ENCODE measurements at regions not wholly inside any gene's neighbourhood (a gene's known extent, or its start where the extent isn't known, plus 50 kb on each side); places are given as distances from the start of the nearest gene placed in this dataset.

- DNase-seq (ENCODE audit: low read depth), result no peak
- H3K4me3 ChIP-seq (ENCODE audit: control insufficient read depth, low read depth, low read length), result no peak overlapping the region
- no peak for TF ChIP-seq CTCF (conservative IDR thresholded peaks at IDR 0.05; ENCODE audit: control insufficient read depth, insufficient read depth, low read depth, low read length)
These were observed 524.8 kb downstream of the TUSC7 start for GRCh38 chr3:117234331-117234730.

GRCh38 chr3:117235304-117235703, 525.7 kb downstream of the TUSC7 start:
- no peak for TF ChIP-seq CTCF (conservative IDR thresholded peaks at IDR 0.05; ENCODE audit: control insufficient read depth, insufficient read depth, low read depth, low read length)
- no peak for DNase-seq (ENCODE audit: low read depth)
- H3K4me3 ChIP-seq (ENCODE audit: control insufficient read depth, low read depth, low read length), result no peak overlapping the region

DNA sequence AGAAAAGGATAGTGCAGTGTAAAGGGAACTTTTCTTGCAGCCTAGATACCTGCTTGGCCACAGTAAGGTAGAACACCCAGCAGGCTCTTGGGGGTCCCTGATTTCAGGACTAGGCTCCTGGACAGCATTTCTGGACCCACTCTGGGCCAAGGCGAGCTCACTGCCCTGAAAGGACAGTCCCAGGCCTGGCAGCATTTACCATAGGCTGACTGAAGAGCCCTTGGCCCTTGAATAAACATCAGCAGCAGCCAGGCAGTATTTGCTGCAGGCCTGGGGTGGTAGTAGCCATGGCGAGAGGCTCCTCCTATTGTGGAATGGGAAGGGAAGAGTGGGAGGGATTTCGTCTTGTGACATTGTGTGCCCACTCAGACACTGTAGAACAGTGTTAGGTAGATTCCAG, 529.2 kb downstream of the TUSC7 start:
- no peak overlapping the region for H3K4me3 ChIP-seq (ENCODE audit: control insufficient read depth, low read depth, low read length)
- DNase-seq (ENCODE audit: low read depth), result no peak
- no peak for TF ChIP-seq CTCF (conservative IDR thresholded peaks at IDR 0.05; ENCODE audit: control insufficient read depth, insufficient read depth, low read depth, low read length)

DNA sequence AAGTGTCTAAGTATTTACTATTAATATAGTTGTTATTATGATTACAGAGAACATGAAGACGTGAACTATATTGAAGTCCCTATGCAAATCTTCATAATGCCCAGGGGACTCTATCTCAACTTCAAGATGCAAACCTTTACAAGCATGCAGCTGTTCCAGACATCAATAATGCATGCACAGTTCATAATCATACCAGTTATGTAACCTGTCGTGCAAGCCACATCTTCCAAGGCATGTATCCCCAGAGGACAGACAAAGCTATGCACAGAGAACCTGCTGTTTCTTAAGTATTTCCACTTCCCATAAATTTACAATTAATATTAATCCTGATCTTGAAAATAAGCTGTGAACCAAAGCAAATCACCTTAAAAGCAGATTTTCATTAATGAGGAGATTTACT, 534.1 kb downstream of the TUSC7 start:
- no peak overlapping the region for H3K4me3 ChIP-seq (ENCODE audit: control insufficient read depth, low read depth, low read length)
- TF ChIP-seq CTCF (conservative IDR thresholded peaks at IDR 0.05; ENCODE audit: control insufficient read depth, insufficient read depth, low read depth, low read length), result no peak
- DNase-seq (ENCODE audit: low read depth), result no peak

DNA sequence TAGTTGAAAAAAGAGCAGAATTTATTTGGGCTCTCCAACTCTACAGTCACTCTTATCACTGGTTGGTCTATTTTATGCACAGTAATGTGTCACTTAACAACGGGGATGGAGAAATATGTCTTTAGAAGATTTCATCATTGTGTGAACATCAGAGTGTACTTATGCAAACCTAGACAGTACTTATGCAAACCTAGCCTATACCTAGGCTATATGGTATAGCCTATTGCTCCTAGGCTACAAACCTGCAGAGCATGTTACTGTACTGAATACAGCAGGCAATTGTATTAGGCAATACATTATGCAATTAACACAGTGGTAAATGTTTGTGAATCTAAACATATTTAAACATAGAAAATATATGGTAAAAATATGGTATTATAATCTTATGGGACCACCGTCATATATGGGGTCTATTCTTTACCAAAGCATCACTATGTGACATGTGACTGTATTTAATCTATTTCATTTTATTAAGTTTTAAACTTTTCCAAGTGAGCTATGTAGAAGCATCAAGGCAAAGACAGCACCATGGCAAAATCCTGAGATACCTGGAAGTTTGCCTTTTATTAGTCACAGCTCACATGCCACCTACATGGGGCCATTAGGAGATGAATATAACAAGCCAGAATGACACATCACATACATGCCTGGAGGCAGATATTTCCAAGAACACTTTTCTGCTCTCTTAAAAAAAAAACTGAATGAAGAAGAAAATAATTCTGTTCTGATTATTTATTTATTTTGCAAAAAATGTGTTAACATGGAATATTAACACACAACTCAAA, 537.4 kb downstream of the TUSC7 start:
- DNase-seq (ENCODE audit: low read depth), result no peak
- H3K4me3 ChIP-seq (ENCODE audit: control insufficient read depth, low read depth, low read length), result no peak overlapping the region
- no peak for TF ChIP-seq CTCF (conservative IDR thresholded peaks at IDR 0.05; ENCODE audit: control insufficient read depth, insufficient read depth, low read depth, low read length)

GRCh38 chr3:117248153-117248552, 538.6 kb downstream of the TUSC7 start:
- DNase-seq (ENCODE audit: low read depth), result no peak
- TF ChIP-seq CTCF (conservative IDR thresholded peaks at IDR 0.05; ENCODE audit: control insufficient read depth, insufficient read depth, low read depth, low read length), result no peak
- no peak overlapping the region for H3K4me3 ChIP-seq (ENCODE audit: control insufficient read depth, low read depth, low read length)

Data from fibroblast of mammary gland (primary cell).